ENCODE measurements at regions not wholly inside any gene's neighbourhood (a gene's known extent, or its start where the extent isn't known, plus 50 kb on each side); places are given as distances from the start of the nearest gene placed in this dataset.

- Mint-ChIP-seq H3K9me3 (peaks cover 42 to 48% of the 10 kb centered on the region in 2 donors), H3K4me3 (no peak overlapping the region), H3K4me1 (no peaks in the 10 kb centered on the region), H3K27ac (no peak overlapping the region), H3K27me3 (no peaks in the 10 kb centered on the region)
- ATAC-seq: no peak
- DNase-seq: no peak
These were observed 504.6 kb downstream of the ALG10 start for GRCh38 chr12:34526946-34527345.

DNA sequence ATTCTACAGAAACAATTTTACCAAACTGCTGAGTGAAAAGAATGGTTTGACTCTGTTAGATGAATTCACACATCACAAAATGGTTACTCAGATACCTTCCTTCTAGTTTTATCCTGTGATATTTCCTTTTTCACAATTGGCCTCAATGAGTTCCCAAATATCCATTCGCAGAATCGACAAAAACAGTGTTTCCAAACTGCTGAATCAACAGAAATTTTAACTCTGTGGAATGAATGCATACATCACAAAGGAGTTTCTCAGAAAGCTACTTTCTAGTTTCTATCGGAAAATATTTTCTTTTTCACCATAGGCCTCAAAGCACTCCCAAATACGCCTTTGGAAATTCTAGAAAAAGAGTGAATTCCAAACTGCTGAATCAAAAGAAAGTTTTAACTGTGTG, 525.0 kb downstream of the ALG10 start:
- DNase-seq: no peak
- no peak for ATAC-seq
- Mint-ChIP-seq H3K4me3 (no peak overlapping the region), H3K9me3 (peaks cover 6 to 45% of the 10 kb centered on the region in 2 donors), H3K4me1 (no peaks in the 10 kb centered on the region), H3K27me3 (no peaks in the 10 kb centered on the region), H3K27ac (no peak overlapping the region)

GRCh38 chr12:34591966-34592365, 569.7 kb downstream of the ALG10 start:
- Mint-ChIP-seq H3K27ac (no peak overlapping the region), H3K27me3 (no peaks in the 10 kb centered on the region), H3K9me3 (peaks cover 39 to 85% of the 10 kb centered on the region in 2 donors), H3K4me1 (no peaks in the 10 kb centered on the region), H3K4me3 (no peak overlapping the region)
- ATAC-seq (no peak), DNase-seq (no peak)

DNA sequence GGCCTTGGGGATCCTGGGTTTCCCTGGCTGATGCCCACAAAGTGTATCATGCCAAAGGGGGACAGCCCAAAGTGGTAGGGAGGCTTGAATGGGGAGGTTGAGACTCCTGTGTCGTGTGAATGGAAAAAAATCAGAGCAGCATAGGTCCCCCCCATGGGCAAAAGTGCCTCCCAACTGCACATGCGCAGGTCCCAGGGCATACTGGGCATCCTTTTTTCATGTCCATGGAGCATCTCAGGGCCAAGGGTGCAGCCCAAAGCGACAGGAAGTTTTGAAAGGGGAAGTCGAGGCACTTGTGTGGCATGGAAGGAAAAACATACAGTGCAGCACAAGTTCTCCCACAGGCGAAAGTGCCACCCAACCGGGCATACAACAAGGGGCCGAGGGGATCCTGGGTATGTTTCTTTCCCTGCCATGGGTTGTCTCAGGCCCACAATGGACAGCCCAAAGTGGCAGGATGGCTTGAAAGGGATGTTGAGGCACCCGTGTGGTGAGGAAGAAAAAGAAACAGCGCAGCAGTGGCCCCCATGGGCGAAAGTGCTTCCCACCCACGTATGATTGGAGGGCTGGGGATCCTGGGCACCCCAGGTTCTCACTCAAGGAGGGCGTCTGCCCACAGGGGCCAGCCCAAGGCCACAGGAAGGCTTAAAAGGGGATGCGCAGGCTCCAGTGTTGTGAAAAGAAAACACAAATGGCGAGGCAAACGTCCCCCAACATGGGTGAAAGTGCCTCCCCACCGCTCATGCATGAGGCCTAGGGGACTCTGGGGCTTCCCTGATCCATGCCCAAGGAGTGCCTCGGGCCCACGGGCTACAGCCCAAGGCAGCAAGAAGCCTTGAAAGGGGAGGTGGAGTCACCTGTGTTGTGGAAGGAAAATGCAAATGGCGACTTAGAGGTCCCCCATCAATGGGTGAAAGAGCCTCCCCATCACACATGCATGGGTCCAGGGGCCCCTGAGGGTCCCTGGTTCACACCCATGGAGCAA, 573.7 kb downstream of the ALG10 start:
- DNase-seq (no peak), ATAC-seq (no peak)
- Mint-ChIP-seq H3K27ac (no peak overlapping the region), H3K4me1 (no peaks in the 10 kb centered on the region), H3K9me3 (peaks cover 24 to 97% of the 10 kb centered on the region in 2 donors), H3K4me3 (no peak overlapping the region), H3K27me3 (no peaks in the 10 kb centered on the region)

DNA sequence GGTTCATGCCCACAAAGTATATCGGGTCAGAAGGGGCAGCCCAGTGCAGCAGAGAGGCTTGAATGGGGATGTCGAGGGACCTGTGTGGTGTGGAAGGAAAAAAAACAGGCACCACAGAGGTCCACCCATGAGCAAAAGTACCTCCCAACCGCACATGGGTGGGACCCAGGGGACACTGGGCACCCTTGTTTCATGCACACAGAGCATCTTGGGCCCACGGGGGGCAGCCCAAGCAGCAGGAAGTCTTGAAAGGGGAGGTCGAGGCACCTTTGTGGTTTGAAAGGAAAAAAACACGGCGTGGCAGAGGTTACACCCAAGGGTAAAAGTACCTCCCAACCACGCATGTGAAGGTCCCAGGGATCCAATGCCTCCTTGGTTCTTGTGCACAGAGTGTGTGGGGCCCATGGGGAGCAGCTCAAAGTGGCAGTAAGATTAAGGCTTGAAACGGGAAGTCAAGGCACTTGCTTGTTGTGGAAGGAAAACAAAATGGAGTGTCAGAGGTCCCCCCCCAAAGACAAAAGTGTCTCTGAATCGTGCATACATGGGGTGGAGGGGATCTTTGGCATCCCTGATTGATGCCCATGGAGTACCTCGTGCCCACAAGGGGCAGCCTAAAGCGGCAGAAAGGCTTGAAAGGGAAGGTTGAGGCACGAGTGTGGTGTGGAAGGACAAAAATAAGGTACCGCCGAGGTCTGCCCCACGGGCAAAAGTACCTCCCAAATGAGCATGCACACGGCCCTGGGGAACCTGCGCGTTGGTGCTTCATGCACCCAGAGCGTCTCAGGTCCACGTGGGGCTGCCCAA, 575.5 kb downstream of the ALG10 start:
- no peak for ATAC-seq
- no peak for DNase-seq
- Mint-ChIP-seq H3K4me1 (no peaks in the 10 kb centered on the region), H3K27ac (no peak overlapping the region), H3K27me3 (no peaks in the 10 kb centered on the region), H3K9me3 (peaks cover 27 to 98% of the 10 kb centered on the region in 2 donors), H3K4me3 (no peak overlapping the region)

- Mint-ChIP-seq H3K27ac (no peak overlapping the region), H3K4me1 (no peaks in the 10 kb centered on the region), H3K9me3 (peaks cover 33 to 98% of the 10 kb centered on the region in 2 donors), H3K27me3 (no peaks in the 10 kb centered on the region), H3K4me3 (no peak overlapping the region)
- ATAC-seq (no peak), DNase-seq (no peak)
These were observed 576.1 kb downstream of the ALG10 start for GRCh38 chr12:34598352-34598827.

DNA sequence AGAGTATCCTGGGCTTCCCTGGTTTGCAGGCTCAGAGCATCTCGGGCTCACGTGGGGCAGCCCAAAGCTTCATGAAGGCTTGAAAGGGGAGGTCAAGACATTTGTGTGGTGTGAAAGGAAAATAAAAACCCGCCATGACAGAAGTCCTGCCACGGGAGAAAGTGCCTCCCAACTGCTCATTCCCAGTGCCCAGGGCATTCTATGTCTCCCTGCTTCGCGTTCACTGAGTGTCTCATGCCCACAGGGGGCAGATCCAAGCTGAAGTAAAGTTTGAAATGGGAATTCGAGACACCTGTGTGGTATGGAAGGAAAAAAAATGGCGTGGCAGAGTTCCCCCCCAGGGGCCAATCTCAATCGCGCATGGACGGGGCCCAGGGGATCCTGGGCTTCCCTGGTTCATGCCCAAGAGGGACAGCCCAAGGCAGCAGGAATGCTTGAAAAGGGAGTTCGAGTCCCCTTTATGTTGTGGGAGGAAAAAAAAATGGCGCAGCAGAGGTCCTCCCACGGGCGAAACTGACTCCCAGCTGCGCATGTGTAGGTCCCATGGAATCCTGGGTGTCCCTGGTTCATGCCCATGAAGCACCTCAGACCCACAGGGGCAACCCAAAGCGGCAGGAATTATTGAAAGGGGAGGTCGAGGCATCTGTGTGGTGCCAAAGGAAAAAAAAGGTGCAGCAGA, 576.7 kb downstream of the ALG10 start:
- Mint-ChIP-seq H3K4me3 (no peak overlapping the region), H3K27me3 (no peaks in the 10 kb centered on the region), H3K4me1 (no peaks in the 10 kb centered on the region), H3K27ac (peak overlapping the region in 1 of 2 donors; percentile 25), H3K9me3 (peaks cover 29 to 98% of the 10 kb centered on the region in 2 donors)
- DNase-seq: no peak
- ATAC-seq: no peak

DNA sequence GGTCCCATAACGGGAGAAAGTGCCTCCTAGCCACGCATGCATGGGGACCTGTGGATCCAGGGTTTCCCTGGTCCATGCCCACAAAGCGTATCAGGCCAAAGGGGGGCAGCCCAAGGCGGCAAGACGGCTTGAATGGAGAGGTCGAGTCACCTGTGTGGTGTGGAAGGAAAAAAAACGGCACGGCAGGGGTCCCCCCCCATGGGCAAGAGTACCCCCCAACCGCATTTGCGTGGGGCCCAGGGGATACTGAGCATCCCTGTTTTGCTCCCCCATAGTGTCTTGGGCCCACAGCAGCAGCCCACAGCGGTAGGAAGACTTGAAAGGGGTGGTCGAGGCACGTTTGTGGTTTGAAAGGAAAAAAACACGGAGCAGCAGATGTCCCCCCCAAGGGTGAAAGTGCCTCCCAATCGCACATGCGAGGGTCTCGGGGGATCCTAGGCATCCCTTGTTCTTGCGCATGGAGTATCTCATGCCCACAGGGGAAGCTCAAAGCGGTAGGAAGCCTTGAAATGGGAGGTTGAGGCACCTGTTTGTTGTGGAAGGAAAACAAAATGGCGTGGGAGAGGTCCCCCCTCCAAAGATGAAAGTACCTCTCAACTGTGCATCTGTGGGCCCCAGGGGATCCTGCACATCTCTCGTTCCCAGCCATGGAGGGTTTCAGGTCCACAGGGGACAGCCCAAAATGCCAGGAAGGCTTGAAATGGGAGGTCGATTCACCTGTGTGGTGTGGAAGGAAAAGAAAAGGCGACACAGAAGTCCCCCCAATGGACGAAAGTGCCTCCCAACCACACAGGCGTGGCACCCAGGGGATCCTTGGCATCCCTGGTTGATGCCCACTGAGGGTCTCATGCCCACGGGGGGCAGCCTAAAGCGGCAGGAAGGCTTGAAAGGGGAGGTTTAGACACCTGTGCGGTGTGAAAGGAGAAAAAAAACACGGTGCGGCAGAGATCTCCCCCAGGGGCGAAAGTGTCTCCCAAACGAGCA, 577.5 kb downstream of the ALG10 start:
- H3K9me3 Mint-ChIP-seq: peaks cover 29 to 99% of the 10 kb centered on the region in 2 donors
- ATAC-seq: no peak
- peak overlapping the region in 1 of 2 donors; percentile 25 for H3K27ac Mint-ChIP-seq
- H3K27me3 Mint-ChIP-seq: no peaks in the 10 kb centered on the region
- no peaks in the 10 kb centered on the region for H3K4me1 Mint-ChIP-seq
- DNase-seq: no peak
- no peak overlapping the region for H3K4me3 Mint-ChIP-seq

DNA sequence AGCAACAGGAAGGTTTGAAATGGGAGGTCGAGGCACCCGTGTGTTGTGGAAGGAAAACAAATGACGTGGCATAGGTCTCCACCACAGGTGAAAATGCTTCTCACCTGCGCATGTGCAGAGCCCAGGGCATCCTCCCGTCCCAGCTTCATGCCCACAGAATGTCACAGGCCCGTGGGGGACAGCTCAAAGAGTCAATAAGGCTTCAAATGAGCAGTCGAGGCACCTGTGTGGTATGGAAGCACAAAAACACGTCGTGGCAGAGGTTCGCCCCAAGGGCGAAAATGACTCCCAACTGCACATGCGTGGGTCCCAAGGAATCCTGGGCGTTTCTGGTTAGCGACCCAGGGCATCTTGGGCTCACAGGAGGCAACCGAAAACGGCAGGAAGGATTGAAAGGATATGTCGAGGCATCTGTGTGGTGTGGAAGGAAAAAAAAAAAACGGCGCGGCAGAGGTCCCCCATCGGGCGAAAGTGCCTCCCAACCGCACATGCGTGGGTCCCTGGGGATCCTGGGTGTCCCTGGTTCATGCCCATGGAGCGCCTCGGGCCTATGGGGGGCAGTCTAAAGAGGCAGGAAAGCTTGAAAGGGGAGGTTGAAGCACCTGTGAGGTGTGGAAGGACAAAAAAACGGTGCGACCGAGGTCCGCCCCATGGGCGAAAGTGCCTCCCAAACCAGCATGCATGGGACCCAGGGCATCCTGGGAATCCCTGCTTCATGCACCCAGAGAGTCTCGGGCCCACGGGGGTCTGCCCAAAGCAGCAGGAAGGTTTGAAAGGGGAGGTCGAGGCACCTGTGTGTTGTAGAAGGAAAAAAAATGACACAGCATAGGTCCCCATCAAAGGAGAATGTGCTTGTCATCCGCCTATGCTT, 578.5 kb downstream of the ALG10 start:
- DNase-seq: no peak
- no peak overlapping the region for H3K27ac Mint-ChIP-seq
- H3K4me3 Mint-ChIP-seq: no peak overlapping the region
- H3K9me3 Mint-ChIP-seq: peaks cover 28 to 99% of the 10 kb centered on the region in 2 donors
- no peaks in the 10 kb centered on the region for H3K27me3 Mint-ChIP-seq
- no peaks in the 10 kb centered on the region for H3K4me1 Mint-ChIP-seq
- no peak for ATAC-seq

GRCh38 chr12:34601689-34602088, 579.4 kb downstream of the ALG10 start:
- Mint-ChIP-seq H3K4me1 (no peaks in the 10 kb centered on the region), H3K27ac (no peak overlapping the region), H3K27me3 (no peaks in the 10 kb centered on the region), H3K4me3 (no peak overlapping the region), H3K9me3 (peaks cover 28 to 100% of the 10 kb centered on the region in 2 donors)
- no peak for ATAC-seq
- no peak for DNase-seq

GRCh38 chr12:34602213-34602940, 580.1 kb downstream of the ALG10 start:
- Mint-ChIP-seq H3K4me3 (no peak overlapping the region), H3K27ac (no peak overlapping the region), H3K27me3 (no peaks in the 10 kb centered on the region), H3K9me3 (peaks cover 28 to 94% of the 10 kb centered on the region in 2 donors), H3K4me1 (no peaks in the 10 kb centered on the region)
- no peak for DNase-seq
- no peak for ATAC-seq

DNA sequence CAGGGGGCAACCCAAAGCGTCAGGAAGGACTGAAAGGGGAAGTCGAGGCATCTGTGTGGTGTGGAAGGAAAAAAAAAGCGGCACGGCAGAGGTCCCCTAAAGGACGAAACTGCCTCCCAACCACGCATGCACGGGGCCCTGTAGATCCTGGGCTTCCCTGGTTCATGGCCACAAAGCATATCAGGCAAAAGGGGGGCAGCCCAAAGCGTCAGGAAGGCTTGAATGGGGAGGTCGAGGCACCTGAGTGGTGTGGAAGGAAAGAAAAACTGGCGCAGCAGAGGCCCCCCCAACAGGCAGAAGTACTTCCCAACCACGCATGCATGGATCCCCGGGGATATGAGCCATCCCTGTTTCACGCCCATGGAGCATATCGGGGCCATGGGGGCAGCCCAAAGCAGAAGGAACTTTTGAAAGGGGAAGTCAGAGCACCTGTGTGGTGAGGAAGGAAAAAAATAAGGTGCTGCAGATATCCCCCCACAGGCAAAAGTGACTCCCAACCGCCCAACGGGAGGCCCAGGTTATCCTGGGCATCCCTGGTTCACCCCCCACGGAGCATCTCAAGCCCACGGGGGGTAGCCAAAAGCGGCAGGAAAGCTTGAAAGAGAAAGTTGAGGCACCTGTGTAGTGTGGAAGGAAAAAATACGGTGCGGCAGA, 581.2 kb downstream of the ALG10 start:
- Mint-ChIP-seq H3K27ac (no peak overlapping the region), H3K9me3 (peaks cover 28 to 85% of the 10 kb centered on the region in 2 donors), H3K4me3 (no peak overlapping the region), H3K4me1 (no peaks in the 10 kb centered on the region), H3K27me3 (no peaks in the 10 kb centered on the region)
- ATAC-seq (no peak), DNase-seq (no peak)

GRCh38 chr12:34604227-34604626, 581.9 kb downstream of the ALG10 start:
- H3K9me3 Mint-ChIP-seq: peaks cover 28 to 82% of the 10 kb centered on the region in 2 donors
- ATAC-seq: no peak
- H3K27me3 Mint-ChIP-seq: no peaks in the 10 kb centered on the region
- no peak overlapping the region for H3K27ac Mint-ChIP-seq
- DNase-seq: no peak
- no peak overlapping the region for H3K4me3 Mint-ChIP-seq
- H3K4me1 Mint-ChIP-seq: no peaks in the 10 kb centered on the region

All from stimulated activated naive CD8-positive, alpha-beta T cell treated with anti-CD3 and anti-CD28 coated beads, Interleukin-15, amount 100 ng/mL, for 72 hours (primary cell).